Transverse colon (tissue), 4 donors: ENCODE measurements at regions not wholly inside any gene's neighbourhood (a gene's known extent, or its start where the extent isn't known, plus 50 kb on each side); places are given as distances from the start of the nearest gene placed in this dataset.

Experiments used
- CTCF ChIP-seq, 5 experiments: fragments of 200-600 bp in 3 of 5; fragments of 450-650 bp in 2 of 5; sonication (generic) in 3 of 5; IDR thresholded peaks; 1 replicate in 2 of 5; 2 replicates in 3 of 5; pipeline ENCODE4 v1.5.1; 2016 to 2017; ENCODE audit warnings: antibody characterized with exemption in 5 of 5, inconsistent platforms in 3 of 5, mild to moderate bottlenecking in 2 of 5, moderate library complexity in 1 of 5
- POLR2AphosphoS5 ChIP-seq, 3 donors: sonication (generic); formaldehyde crosslinking; IDR thresholded peaks; one replicate each; pipeline ENCODE4 v1.6.1; 2016; ENCODE audit warnings: antibody characterized with exemption in 3 of 3

GRCh38 chr3:10740954-10741353 is 75.1 kb upstream of the SLC6A11 start:
- no peak for TF ChIP-seq CTCF (IDR thresholded peaks at IDR 0.05)
- no peak for TF ChIP-seq POLR2AphosphoS5 (IDR thresholded peaks at IDR 0.05)
